BE2C (cell line): ENCODE measurements at regions not wholly inside any gene's neighbourhood (a gene's known extent, or its start where the extent isn't known, plus 50 kb on each side); places are given as distances from the start of the nearest gene placed in this dataset.

Experiments used
- DNase-seq: peaks from one replicate; pipeline ENCODE4 v3.0.0-alpha.2; 2020
- H3K27me3 ChIP-seq: fragments of 250-450 bp; sonication (Bioruptor Pico); 2 replicates; pipeline ENCODE4 v1.5.1; 2020; ENCODE audit warnings: mild to moderate bottlenecking
- H3K36me3 ChIP-seq: fragments of 250-450 bp; sonication (Bioruptor Pico); 2 replicates; pipeline ENCODE4 v1.5.1; 2020; ENCODE audit warnings: mild to moderate bottlenecking
- H3K4me1 ChIP-seq: fragments of 250-450 bp; sonication (Bioruptor Pico); 2 replicates; pipeline ENCODE4 v1.5.1; 2020
- H3K4me3 ChIP-seq: 2 replicates; pipeline ENCODE4 v1.5.1; 2011; ENCODE audit warnings: low read depth, low read length
- H3K9me3 ChIP-seq: fragments of 250-450 bp; sonication (Bioruptor Pico); 2 replicates; pipeline ENCODE4 v1.5.1; 2020
- TF ChIP-seq, protein P1 (sequence below): IDR thresholded peaks from 2 replicates; pipeline ENCODE4 v1.5.1; 2012; ENCODE audit warnings: mild to moderate bottlenecking, low read depth, low read length

DNA sequence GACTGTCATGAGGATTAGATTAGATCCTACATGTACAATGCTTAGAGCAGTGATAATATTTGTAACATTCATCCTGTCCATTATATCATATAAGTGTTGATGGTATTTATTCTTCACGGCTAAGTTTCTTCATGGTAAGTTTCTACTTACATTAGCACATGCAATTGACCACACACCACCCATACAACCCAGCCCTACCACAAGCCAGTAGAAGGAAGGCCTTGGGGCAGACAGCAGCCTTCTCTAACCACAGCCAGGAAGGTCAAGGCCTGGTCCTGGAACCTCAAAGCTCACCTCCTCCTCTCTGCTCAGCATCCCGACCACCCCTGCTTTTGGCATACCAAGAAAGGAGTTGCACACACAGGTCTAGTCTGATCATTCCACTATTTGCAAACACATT lies 245.2 kb upstream of the SDK2 start:
- no peaks in the 10 kb centered on the region for H3K27me3 ChIP-seq
- H3K36me3 ChIP-seq, result no peaks in the 10 kb centered on the region
- H3K4me1 ChIP-seq, result no peaks in the 10 kb centered on the region
- no peaks in the 10 kb centered on the region for H3K9me3 ChIP-seq
- no peak overlapping the region for H3K4me3 ChIP-seq
- TF ChIP-seq, protein P1, sequence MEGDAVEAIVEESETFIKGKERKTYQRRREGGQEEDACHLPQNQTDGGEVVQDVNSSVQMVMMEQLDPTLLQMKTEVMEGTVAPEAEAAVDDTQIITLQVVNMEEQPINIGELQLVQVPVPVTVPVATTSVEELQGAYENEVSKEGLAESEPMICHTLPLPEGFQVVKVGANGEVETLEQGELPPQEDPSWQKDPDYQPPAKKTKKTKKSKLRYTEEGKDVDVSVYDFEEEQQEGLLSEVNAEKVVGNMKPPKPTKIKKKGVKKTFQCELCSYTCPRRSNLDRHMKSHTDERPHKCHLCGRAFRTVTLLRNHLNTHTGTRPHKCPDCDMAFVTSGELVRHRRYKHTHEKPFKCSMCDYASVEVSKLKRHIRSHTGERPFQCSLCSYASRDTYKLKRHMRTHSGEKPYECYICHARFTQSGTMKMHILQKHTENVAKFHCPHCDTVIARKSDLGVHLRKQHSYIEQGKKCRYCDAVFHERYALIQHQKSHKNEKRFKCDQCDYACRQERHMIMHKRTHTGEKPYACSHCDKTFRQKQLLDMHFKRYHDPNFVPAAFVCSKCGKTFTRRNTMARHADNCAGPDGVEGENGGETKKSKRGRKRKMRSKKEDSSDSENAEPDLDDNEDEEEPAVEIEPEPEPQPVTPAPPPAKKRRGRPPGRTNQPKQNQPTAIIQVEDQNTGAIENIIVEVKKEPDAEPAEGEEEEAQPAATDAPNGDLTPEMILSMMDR, result no peak
- no peak for DNase-seq

- H3K4me1 ChIP-seq, result no peaks in the 10 kb centered on the region
- DNase-seq, result no peak
- TF ChIP-seq, protein P1, result no peak
- no peaks in the 10 kb centered on the region for H3K36me3 ChIP-seq
- H3K9me3 ChIP-seq, result no peaks in the 10 kb centered on the region
- H3K27me3 ChIP-seq, result no peaks in the 10 kb centered on the region
- H3K4me3 ChIP-seq, result no peak overlapping the region
Observed at GRCh38 chr17:73890831-73891405, 246.7 kb upstream of the SDK2 start.

GRCh38 chr17:73895157-73895556 lies 250.9 kb upstream of the SDK2 start:
- H3K4me3 ChIP-seq, result no peak overlapping the region
- H3K27me3 ChIP-seq, result no peaks in the 10 kb centered on the region
- TF ChIP-seq, protein P1, result no peak
- H3K4me1 ChIP-seq, result peaks cover 3% of the 10 kb centered on the region
- H3K36me3 ChIP-seq, result no peaks in the 10 kb centered on the region
- DNase-seq, result no peak
- no peaks in the 10 kb centered on the region for H3K9me3 ChIP-seq

DNA sequence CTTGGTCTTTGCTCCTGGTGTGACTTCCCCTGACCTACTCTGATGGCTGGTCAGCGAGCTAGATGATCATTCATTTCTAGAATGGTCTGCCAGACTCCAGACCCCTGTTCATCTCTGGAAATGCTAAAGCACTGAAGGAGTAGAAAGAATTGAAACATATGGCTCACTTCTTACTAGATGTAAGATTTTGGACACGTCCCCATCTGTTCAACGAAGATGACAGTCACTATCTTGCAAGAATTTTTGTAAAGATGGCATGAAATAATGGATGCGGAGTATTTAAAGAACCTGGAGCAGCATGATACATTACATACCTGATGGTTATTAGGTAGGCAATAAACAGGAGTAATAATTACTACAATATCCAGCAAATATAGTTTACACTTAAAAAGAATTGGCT lies 252.7 kb upstream of the SDK2 start:
- Histone ChIP-seq H3K36me3 (no peaks in the 10 kb centered on the region), H3K9me3 (no peaks in the 10 kb centered on the region), H3K4me1 (peaks cover 9% of the 10 kb centered on the region), H3K27me3 (no peaks in the 10 kb centered on the region), H3K4me3 (no peak overlapping the region)
- TF ChIP-seq, protein P1, result no peak
- DNase-seq, result no peak

- Histone ChIP-seq H3K27me3 (no peaks in the 10 kb centered on the region), H3K9me3 (no peaks in the 10 kb centered on the region), H3K4me3 (no peak overlapping the region), H3K36me3 (no peaks in the 10 kb centered on the region), H3K4me1 (peaks cover 18% of the 10 kb centered on the region)
- TF ChIP-seq, protein P1, result no peak
- no peak for DNase-seq
Observed at GRCh38 chr17:73899839-73900238, 255.6 kb upstream of the SDK2 start.

DNA sequence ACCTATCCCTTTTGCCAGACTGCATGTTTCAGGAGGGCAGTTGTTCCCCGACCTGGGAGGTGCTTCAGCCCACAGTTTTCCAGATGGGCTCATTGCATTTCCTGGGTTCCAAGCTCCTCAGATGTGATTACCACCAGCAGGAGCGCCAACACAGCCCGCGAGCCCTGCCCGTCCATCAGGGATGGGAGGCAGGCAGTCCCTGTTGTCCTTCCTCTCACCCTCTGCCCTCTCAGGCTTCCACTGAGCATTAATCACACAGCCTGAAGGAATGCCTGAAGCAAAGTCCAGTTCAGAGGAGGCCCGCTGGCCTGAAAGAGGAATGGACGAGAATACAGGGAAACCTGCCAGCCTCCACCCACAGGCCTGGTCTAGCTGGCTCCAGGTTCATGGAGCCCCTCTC lies 256.3 kb upstream of the SDK2 start:
- H3K4me1 ChIP-seq, result peaks cover 18% of the 10 kb centered on the region
- H3K27me3 ChIP-seq, result no peaks in the 10 kb centered on the region
- DNase-seq, result no peak
- no peaks in the 10 kb centered on the region for H3K9me3 ChIP-seq
- H3K4me3 ChIP-seq, result no peak overlapping the region
- TF ChIP-seq, protein P1, result no peak
- no peaks in the 10 kb centered on the region for H3K36me3 ChIP-seq
